Ascending aorta (tissue), 2 donors: ENCODE measurements at regions not wholly inside any gene's neighbourhood (a gene's known extent, or its start where the extent isn't known, plus 50 kb on each side); places are given as distances from the start of the nearest gene placed in this dataset.

ENCODE experiments used
- DNase-seq, 2 donors: peaks; one replicate each; pipeline ENCODE4 v3.0.0-alpha.2; 2019; ENCODE audit warnings: low spot score in 2 of 2
- H3K27ac ChIP-seq, 2 donors: fragments of 200-600 bp; sonication (generic); one replicate each; pipeline ENCODE4 v1.5.1; 2016 to 2017; ENCODE audit warnings: mild to moderate bottlenecking in 1 of 2
- H3K27me3 ChIP-seq: fragments of 200-600 bp; sonication (generic); one replicate; pipeline ENCODE4 v1.5.1; 2017
- H3K36me3 ChIP-seq, 2 donors: fragments of 200-600 bp; sonication (generic); one replicate each; pipeline ENCODE4 v1.5.1; 2016
- H3K4me1 ChIP-seq, 2 donors: fragments of 200-600 bp; sonication (generic); one replicate each; pipeline ENCODE4 v1.5.1; 2016 to 2017; ENCODE audit warnings: mild to moderate bottlenecking in 1 of 2
- H3K4me3 ChIP-seq, 2 donors: fragments of 200-600 bp; sonication (generic); one replicate each; pipeline ENCODE4 v1.5.1; 2016 to 2017; ENCODE audit warnings: mild to moderate bottlenecking in 1 of 2
- H3K9me3 ChIP-seq, 2 donors: fragments of 200-600 bp; sonication (generic); one replicate each; pipeline ENCODE4 v1.5.1; 2016
- CTCF ChIP-seq, 3 experiments: fragments of 200-600 bp in 2 of 3; fragments of 450-650 bp in 1 of 3; sonication (generic) in 2 of 3; IDR thresholded peaks; one replicate each; pipeline ENCODE4 v1.5.1; 2016 to 2019; ENCODE audit warnings: antibody characterized with exemption in 3 of 3, mild to moderate bottlenecking in 1 of 3, moderate library complexity in 1 of 3
- intact Hi-C: fragments of 100-400 bp; cut with DNase I; formaldehyde crosslinking; loops from one replicate; pipeline ENCODE4 v1.15.1; 2023

GRCh38 chr6:33933101-33933500, 129.3 kb upstream of the MLN start:
- intact Hi-C loops: no loop called here
- Histone ChIP-seq H3K4me1 (no peaks in the 10 kb centered on the region), H3K27ac (no peak overlapping the region), H3K4me3 (no peak overlapping the region), H3K27me3 (no peaks in the 10 kb centered on the region), H3K36me3 (no peaks in the 10 kb centered on the region), H3K9me3 (no peaks in the 10 kb centered on the region)
- no peak for DNase-seq
- no peak for TF ChIP-seq CTCF (IDR thresholded peaks at IDR 0.05)

- no peak overlapping the region for H3K27ac ChIP-seq
- no peaks in the 10 kb centered on the region for H3K9me3 ChIP-seq
- no peaks in the 10 kb centered on the region for H3K4me1 ChIP-seq
- no peaks in the 10 kb centered on the region for H3K36me3 ChIP-seq
- no peaks in the 10 kb centered on the region for H3K27me3 ChIP-seq
- intact Hi-C loops: no loop called here
- no peak overlapping the region for H3K4me3 ChIP-seq
- DNase-seq: no peak
- no peak for TF ChIP-seq CTCF (IDR thresholded peaks at IDR 0.05)
Measured at GRCh38 chr6:33931799-33932198, 128.0 kb upstream of the MLN start.

- no peak for TF ChIP-seq CTCF (IDR thresholded peaks at IDR 0.05)
- DNase-seq: no peak
- Histone ChIP-seq H3K36me3 (no peaks in the 10 kb centered on the region), H3K27me3 (no peaks in the 10 kb centered on the region), H3K9me3 (no peaks in the 10 kb centered on the region), H3K27ac (no peak overlapping the region), H3K4me3 (no peak overlapping the region), H3K4me1 (no peaks in the 10 kb centered on the region)
- intact Hi-C loops: no loop called here
Measured at GRCh38 chr6:33929575-33930288, 125.9 kb upstream of the MLN start.

GRCh38 chr6:33927616-33928015, 123.8 kb upstream of the MLN start:
- DNase-seq: no peak
- H3K27me3 ChIP-seq: no peaks in the 10 kb centered on the region
- no peaks in the 10 kb centered on the region for H3K4me1 ChIP-seq
- no peak overlapping the region for H3K4me3 ChIP-seq
- intact Hi-C loops: no loop called here
- TF ChIP-seq CTCF (IDR thresholded peaks at IDR 0.05): no peak
- H3K27ac ChIP-seq: no peak overlapping the region
- H3K9me3 ChIP-seq: no peaks in the 10 kb centered on the region
- H3K36me3 ChIP-seq: no peaks in the 10 kb centered on the region

GRCh38 chr6:33927112-33927511, 123.3 kb upstream of the MLN start:
- TF ChIP-seq CTCF (IDR thresholded peaks at IDR 0.05): no peak
- Histone ChIP-seq H3K27ac (no peak overlapping the region), H3K36me3 (no peaks in the 10 kb centered on the region), H3K9me3 (no peaks in the 10 kb centered on the region), H3K4me1 (no peaks in the 10 kb centered on the region), H3K27me3 (no peaks in the 10 kb centered on the region), H3K4me3 (no peak overlapping the region)
- no peak for DNase-seq
- intact Hi-C loops: no loop called here

- H3K27ac ChIP-seq: no peak overlapping the region
- intact Hi-C loops: no loop called here
Measured at GRCh38 chr6:33926451-33926850, 122.6 kb upstream of the MLN start.

More at GRCh38 chr6:33926451-33926850, 122.6 kb upstream of the MLN start:
- no peaks in the 10 kb centered on the region for H3K9me3 ChIP-seq
- no peaks in the 10 kb centered on the region for H3K4me1 ChIP-seq
- DNase-seq: no peak
- no peak for TF ChIP-seq CTCF (IDR thresholded peaks at IDR 0.05)
- H3K4me3 ChIP-seq: no peak overlapping the region
- H3K27me3 ChIP-seq: no peaks in the 10 kb centered on the region
- H3K36me3 ChIP-seq: no peaks in the 10 kb centered on the region
